Lower lobe of right lung (tissue), 2 donors: ENCODE measurements at regions not wholly inside any gene's neighbourhood (a gene's known extent, or its start where the extent isn't known, plus 50 kb on each side); places are given as distances from the start of the nearest gene placed in this dataset.

Source experiments
- ATAC-seq, 2 donors: fragments of 200-7000 bp; cut with Tn5 transposase; one replicate each; pipeline ENCODE4 v1.9.1; 2020 to 2022; ENCODE audit warnings: mild to moderate bottlenecking in 2 of 2, moderate library complexity in 2 of 2
- DNase-seq: peaks from one replicate; pipeline ENCODE4 v3.0.0-alpha.2; 2020
- H3K27ac ChIP-seq: fragments of 200-600 bp; one replicate; pipeline ENCODE4 v1.8.0; 2022
- H3K27me3 ChIP-seq: fragments of 200-600 bp; one replicate; pipeline ENCODE4 v1.8.0; 2022; ENCODE audit warnings: low read depth
- H3K36me3 ChIP-seq: fragments of 200-600 bp; one replicate; pipeline ENCODE4 v1.8.0; 2022; ENCODE audit warnings: mild to moderate bottlenecking
- H3K4me1 ChIP-seq: fragments of 200-600 bp; one replicate; pipeline ENCODE4 v1.8.0; 2022
- H3K4me3 ChIP-seq: fragments of 200-600 bp; one replicate; pipeline ENCODE4 v1.8.0; 2022; ENCODE audit warnings: mild to moderate bottlenecking
- H3K9me3 ChIP-seq: fragments of 200-600 bp; one replicate; pipeline ENCODE4 v1.8.0; 2022
- CTCF ChIP-seq: fragments of 200-600 bp; IDR thresholded peaks from one replicate; pipeline ENCODE4 v1.8.0; 2022; ENCODE audit warnings: antibody characterized with exemption, mild to moderate bottlenecking
- intact Hi-C: fragments of 100-400 bp; cut with DNase I; formaldehyde crosslinking; loops from one replicate; pipeline ENCODE4 v1.11.0; 2022
- donor health status: DM: no; HTN: yes; CAD: no; lungs with severe emphysema.

GRCh38 chr13:50213526-50213925 lies 198.3 kb downstream of the KCNRG start:
- H3K4me1 ChIP-seq: peaks cover 3% of the 10 kb centered on the region
- DNase-seq (no peak), ATAC-seq (no peak)
- intact Hi-C loops: no loop called here
- H3K4me3 ChIP-seq: no peak overlapping the region
- no peak overlapping the region for H3K27ac ChIP-seq
- no peaks in the 10 kb centered on the region for H3K36me3 ChIP-seq
- peaks cover 5% of the 10 kb centered on the region for H3K9me3 ChIP-seq
- no peaks in the 10 kb centered on the region for H3K27me3 ChIP-seq
- TF ChIP-seq CTCF: no peak

DNA sequence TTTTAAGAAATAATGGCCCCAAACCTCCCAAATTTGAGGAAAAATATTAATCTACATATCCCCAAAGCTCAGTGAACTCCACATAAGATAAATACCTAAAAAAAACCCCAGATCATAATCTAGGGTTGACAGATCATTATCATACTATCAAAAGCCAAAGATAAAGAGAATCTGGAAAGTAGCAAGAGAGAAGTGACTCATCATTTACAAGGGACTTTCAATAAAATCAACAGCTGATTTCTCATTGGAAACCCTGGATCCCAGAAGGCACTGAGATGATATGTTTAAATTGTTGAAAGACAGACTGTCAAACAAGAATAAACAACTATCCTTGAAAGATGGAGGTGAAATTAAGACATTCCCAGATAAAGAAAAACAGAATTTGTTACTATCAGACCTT lies 199.3 kb downstream of the KCNRG start:
- ATAC-seq: no peak

GRCh38 chr13:50215399-50215798 lies 200.2 kb downstream of the KCNRG start:
- ATAC-seq: no peak
- H3K9me3 ChIP-seq: peaks cover 5% of the 10 kb centered on the region
- intact Hi-C loops: no loop called here
- H3K36me3 ChIP-seq: no peaks in the 10 kb centered on the region
- no peaks in the 10 kb centered on the region for H3K4me1 ChIP-seq
- TF ChIP-seq CTCF: no peak
- no peak overlapping the region for H3K27ac ChIP-seq
- no peaks in the 10 kb centered on the region for H3K27me3 ChIP-seq
- no peak for DNase-seq
- H3K4me3 ChIP-seq: no peak overlapping the region

More for the DNA sequence above, 199.3 kb downstream of the KCNRG start:
- Histone ChIP-seq H3K27ac (no peak overlapping the region), H3K9me3 (peaks cover 5% of the 10 kb centered on the region), H3K4me1 (no peaks in the 10 kb centered on the region), H3K4me3 (no peak overlapping the region), H3K27me3 (no peaks in the 10 kb centered on the region), H3K36me3 (no peaks in the 10 kb centered on the region)
- no peak for DNase-seq
- intact Hi-C loops: no loop called here
- TF ChIP-seq CTCF: no peak

GRCh38 chr13:50219743-50220142 lies 204.5 kb downstream of the KCNRG start:
- TF ChIP-seq CTCF: no peak
- Histone ChIP-seq H3K9me3 (no peaks in the 10 kb centered on the region), H3K36me3 (no peaks in the 10 kb centered on the region), H3K27ac (no peak overlapping the region), H3K4me1 (peaks cover 8% of the 10 kb centered on the region), H3K27me3 (no peaks in the 10 kb centered on the region), H3K4me3 (no peak overlapping the region)
- intact Hi-C loops: no loop called here
- no peak for DNase-seq
- ATAC-seq: no peak

DNA sequence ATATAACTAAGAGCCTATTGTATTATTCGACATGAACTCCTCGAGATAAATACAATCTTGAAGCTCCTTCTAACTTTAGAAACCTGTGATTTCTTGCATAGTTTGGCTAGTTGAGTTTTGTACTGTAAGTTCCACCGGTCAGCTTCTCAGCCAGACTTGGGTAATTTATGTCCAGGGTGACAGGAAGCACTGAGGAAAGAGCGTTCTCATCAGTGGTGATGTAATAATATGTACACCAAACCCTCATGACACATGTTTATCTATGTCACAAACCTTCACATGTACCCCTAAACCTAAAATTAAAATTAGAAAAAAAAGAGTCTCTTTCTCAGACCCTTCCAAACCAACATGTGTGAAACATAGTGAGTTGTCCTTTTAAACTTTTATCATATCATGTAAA lies 205.7 kb downstream of the KCNRG start:
- intact Hi-C loops: no loop called here
- DNase-seq (no peak), ATAC-seq (peak; percentile 40 to 51)
- Histone ChIP-seq H3K27ac (no peak overlapping the region), H3K4me1 (peaks cover 8% of the 10 kb centered on the region), H3K9me3 (no peaks in the 10 kb centered on the region), H3K27me3 (no peaks in the 10 kb centered on the region), H3K36me3 (no peaks in the 10 kb centered on the region), H3K4me3 (no peak overlapping the region)
- no peak for TF ChIP-seq CTCF
